Upper lobe of left lung (tissue), 6 donors: ENCODE measurements at regions not wholly inside any gene's neighbourhood (a gene's known extent, or its start where the extent isn't known, plus 50 kb on each side); places are given as distances from the start of the nearest gene placed in this dataset.
"Not testable (repeated sequence)": the region's sequence is repeated elsewhere in the genome, so short reads cannot be mapped to it uniquely, and the experiment has no call there.

Source experiments
- ATAC-seq, 2 donors: fragments of 200-7000 bp; cut with Tn5 transposase; one replicate each; pipeline ENCODE4 v1.9.1; 2022; ENCODE audit warnings: mild to moderate bottlenecking in 2 of 2, moderate library complexity in 2 of 2; ENCODE audit not compliant: low FRiP score in 2 of 2
- DNase-seq, 2 donors: peaks; one replicate each; pipeline ENCODE4 v3.0.0-alpha.2; 2019 to 2020
- H3K27ac ChIP-seq, 4 donors: fragments of 200-600 bp; sonication (generic); one replicate each; pipeline ENCODE4 v1.5.1; 2016 to 2019
- H3K27me3 ChIP-seq, 4 donors: fragments of 200-600 bp; sonication (generic); one replicate each; pipeline ENCODE4 v1.5.1; 2017 to 2019
- H3K36me3 ChIP-seq, 4 donors: fragments of 200-600 bp; sonication (generic); one replicate each; pipeline ENCODE4 v1.5.1; 2016 to 2019
- H3K4me1 ChIP-seq, 4 donors: fragments of 200-600 bp; sonication (generic); one replicate each; pipeline ENCODE4 v1.5.1; 2018 to 2019
- H3K4me3 ChIP-seq, 4 donors: fragments of 200-600 bp; sonication (generic); one replicate each; pipeline ENCODE4 v1.5.1; 2017 to 2019; ENCODE audit warnings: mild to moderate bottlenecking in 2 of 4, moderate library complexity in 1 of 4
- H3K9me3 ChIP-seq, 4 donors: fragments of 200-600 bp; sonication (generic); one replicate each; pipeline ENCODE4 v1.5.1; 2018 to 2019
- CTCF ChIP-seq, 6 experiments: fragments of 450-650 bp in 4 of 6; fragments of 200-600 bp in 2 of 6; sonication (generic) in 2 of 6; IDR thresholded peaks; one replicate each; pipeline ENCODE4 v1.5.1; 2016 to 2019; ENCODE audit warnings: antibody characterized with exemption in 6 of 6
- EP300 ChIP-seq, 4 donors: sonication (generic); formaldehyde crosslinking; IDR thresholded peaks; one replicate each; pipeline ENCODE4 v1.5.1; 2017; ENCODE audit warnings: antibody characterized with exemption in 4 of 4, control low read depth in 2 of 4
- POLR2A ChIP-seq, 4 donors: fragments of 450-650 bp; IDR thresholded peaks; one replicate each; pipeline ENCODE4 v1.5.1; 2016 to 2017; ENCODE audit warnings: antibody characterized with exemption in 4 of 4, mild to moderate bottlenecking in 2 of 4
- POLR2AphosphoS5 ChIP-seq, 2 donors: sonication (generic); formaldehyde crosslinking; IDR thresholded peaks; one replicate each; pipeline ENCODE4 v1.5.1; 2017; ENCODE audit warnings: antibody characterized with exemption in 2 of 2
- WGBS, 2 donors: methylation state at CpG; one replicate each; pipeline ENCODE4 v1.1.5; 2017 to 2018; 5-methylcytosine and 5-hydroxymethylcytosine counted together
- donor health status: DM: no; HTN: no; CAD: no; lungs with moderate emphysema.
- donor health status: DM: no; HTN: yes; CAD: no; lungs with severe emphysema.

GRCh38 chr12:68435816-68436215 lies 103.7 kb upstream of the MDM1 start:
- Histone ChIP-seq H3K9me3 (no peaks in the 10 kb centered on the region), H3K27ac (no peak overlapping the region), H3K4me3 (no peak overlapping the region), H3K27me3 (no peaks in the 10 kb centered on the region), H3K4me1 (no peaks in the 10 kb centered on the region), H3K36me3 (no peaks in the 10 kb centered on the region)
- 73 to 78% methylated on average over 2 of the region's 2 CpGs for WGBS, 2 donors
- TF ChIP-seq EP300 (IDR thresholded peaks at IDR 0.05) (no peak), POLR2A (IDR thresholded peaks at IDR 0.05) (no peak), POLR2AphosphoS5 (IDR thresholded peaks at IDR 0.05) (no peak), CTCF (IDR thresholded peaks at IDR 0.05) (no peak)
- DNase-seq = no peak
- ATAC-seq = no peak

GRCh38 chr12:68438601-68439000 lies 106.4 kb upstream of the MDM1 start:
- Histone ChIP-seq H3K4me3 (no peak overlapping the region), H3K27me3 (no peaks in the 10 kb centered on the region), H3K27ac (no peak overlapping the region), H3K36me3 (no peaks in the 10 kb centered on the region), H3K4me1 (no peaks in the 10 kb centered on the region), H3K9me3 (no peaks in the 10 kb centered on the region)
- TF ChIP-seq POLR2A (IDR thresholded peaks at IDR 0.05) (no peak), CTCF (IDR thresholded peaks at IDR 0.05) (no peak)
- ATAC-seq = no peak
- 91 to 95% methylated on average over 3 of the region's 3 CpGs for WGBS, 2 donors
- DNase-seq = no peak

- DNase-seq (no peak), ATAC-seq (no peak)
- Histone ChIP-seq H3K9me3 (no peaks in the 10 kb centered on the region), H3K4me1 (no peaks in the 10 kb centered on the region), H3K36me3 (no peaks in the 10 kb centered on the region), H3K27ac (no peak overlapping the region), H3K27me3 (no peaks in the 10 kb centered on the region), H3K4me3 (no peak overlapping the region)
- TF ChIP-seq POLR2AphosphoS5 (IDR thresholded peaks at IDR 0.05) (no peak), POLR2A (IDR thresholded peaks at IDR 0.05) (no peak)
- WGBS, 2 donors = 91% methylated on average over 4 of the region's 4 CpGs
Measured at GRCh38 chr12:68439368-68440045, 107.3 kb upstream of the MDM1 start.

GRCh38 chr12:68440068-68440581 lies 108.0 kb upstream of the MDM1 start:
- Histone ChIP-seq H3K27me3 (no peaks in the 10 kb centered on the region), H3K36me3 (no peaks in the 10 kb centered on the region), H3K9me3 (no peaks in the 10 kb centered on the region), H3K4me3 (no peak overlapping the region), H3K4me1 (no peaks in the 10 kb centered on the region), H3K27ac (no peak overlapping the region)
- WGBS, 2 donors = 84 to 88% methylated on average over 2 to 5 of the region's 5 CpGs
- DNase-seq (no peak), ATAC-seq (peak in 1 of 2 donors; percentile 61)
- TF ChIP-seq POLR2AphosphoS5 (IDR thresholded peaks at IDR 0.05) = no peak
- no peak for TF ChIP-seq EP300 (IDR thresholded peaks at IDR 0.05)
- TF ChIP-seq CTCF (IDR thresholded peaks at IDR 0.05) = no peak
- no peak for TF ChIP-seq POLR2A (IDR thresholded peaks at IDR 0.05)

- H3K9me3 ChIP-seq = no peaks in the 10 kb centered on the region
- H3K27ac ChIP-seq = no peak overlapping the region
- no peaks in the 10 kb centered on the region for H3K36me3 ChIP-seq
- no peak for ATAC-seq
- no peak for TF ChIP-seq EP300 (IDR thresholded peaks at IDR 0.05)
- TF ChIP-seq CTCF (IDR thresholded peaks at IDR 0.05) = no peak
- TF ChIP-seq POLR2AphosphoS5 (IDR thresholded peaks at IDR 0.05) = no peak
- no peak for TF ChIP-seq POLR2A (IDR thresholded peaks at IDR 0.05)
- WGBS, 2 donors = 46 to 67% methylated on average over 1 of the region's 1 CpG
- H3K4me3 ChIP-seq = no peak overlapping the region
- DNase-seq = no peak
- H3K27me3 ChIP-seq = no peaks in the 10 kb centered on the region
- H3K4me1 ChIP-seq = peaks cover 0 to 8% (median 0%) of the 10 kb centered on the region in 4 donors
Measured at GRCh38 chr12:68441167-68441566, 109.0 kb upstream of the MDM1 start.

- not testable (repeated sequence) for ATAC-seq, H3K9me3 ChIP-seq, H3K4me3 ChIP-seq, H3K36me3 ChIP-seq, H3K27ac ChIP-seq, DNase-seq, H3K27me3 ChIP-seq
- H3K4me1 ChIP-seq = peaks cover 0 to 19% (median 7%) of the 10 kb centered on the region in 4 donors
- WGBS, 2 donors = 85 to 88% methylated on average over 2 to 3 of the region's 3 CpGs
Measured at GRCh38 chr12:68442353-68442972, 110.3 kb upstream of the MDM1 start.

GRCh38 chr12:68443695-68444094 lies 111.5 kb upstream of the MDM1 start:
- H3K27me3 ChIP-seq, ATAC-seq, H3K27ac ChIP-seq, H3K9me3 ChIP-seq, H3K4me3 ChIP-seq, DNase-seq, H3K36me3 ChIP-seq: not testable (repeated sequence)
- H3K4me1 ChIP-seq = peaks cover 0 to 19% (median 9%) of the 10 kb centered on the region in 4 donors
- WGBS, 2 donors = 87 to 97% methylated on average over 2 of the region's 2 CpGs
